VCaP (cell line): ENCODE measurements at regions not wholly inside any gene's neighbourhood (a gene's known extent, or its start where the extent isn't known, plus 50 kb on each side); places are given as distances from the start of the nearest gene placed in this dataset.

ENCODE experiments used
- H3K27ac ChIP-seq: fragments of 450-650 bp; 2 replicates; pipeline ENCODE4 v1.5.1; 2017
- CTCF ChIP-seq: fragments of 450-650 bp; conservative IDR thresholded peaks from 2 replicates; pipeline ENCODE4 v1.5.1; 2017; ENCODE audit warnings: mild to moderate bottlenecking, moderate library complexity

- no peak overlapping the region for H3K27ac ChIP-seq
- TF ChIP-seq CTCF = peak; percentile 86
Observed at GRCh38 chr2:118202707-118203303, 114.5 kb downstream of the INSIG2 start.

- TF ChIP-seq CTCF = no peak
- no peak overlapping the region for H3K27ac ChIP-seq
Observed at GRCh38 chr2:118198268-118198667, 110.0 kb downstream of the INSIG2 start.

DNA sequence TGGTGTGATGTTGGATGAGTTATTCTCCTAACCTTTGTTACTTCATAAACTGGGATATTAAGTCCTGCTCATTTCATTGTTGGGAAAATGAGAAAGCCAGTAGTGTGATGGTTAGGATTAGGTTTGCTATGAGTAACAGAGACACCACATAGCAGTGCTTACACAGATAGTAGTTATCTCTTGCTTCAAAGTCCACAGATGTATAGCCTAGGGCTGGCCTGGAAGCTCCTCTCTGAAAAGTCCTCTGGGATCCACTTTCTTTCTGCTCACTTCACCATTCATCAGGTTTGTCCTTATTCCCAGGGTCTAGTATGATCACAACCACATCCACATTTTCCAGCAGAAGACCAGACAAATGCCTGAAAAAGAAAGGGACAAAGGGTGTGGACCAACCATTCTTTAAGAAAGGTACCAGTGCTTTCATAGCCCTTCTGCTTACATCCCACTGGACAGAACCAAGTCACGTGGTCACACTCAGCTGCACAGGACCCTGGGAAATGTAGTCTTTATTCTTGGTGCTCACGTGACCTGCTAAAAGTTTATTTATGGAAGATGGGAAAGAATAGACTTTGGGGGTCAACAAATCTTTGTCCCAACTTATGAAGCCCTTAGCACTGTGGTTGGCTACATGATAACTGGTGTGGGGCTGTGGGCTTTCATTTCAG lies 108.9 kb downstream of the INSIG2 start:
- H3K27ac ChIP-seq = no peak overlapping the region
- TF ChIP-seq CTCF = no peak

- no peak overlapping the region for H3K27ac ChIP-seq
- no peak for TF ChIP-seq CTCF
Observed at GRCh38 chr2:118190474-118190873, 102.2 kb downstream of the INSIG2 start.

DNA sequence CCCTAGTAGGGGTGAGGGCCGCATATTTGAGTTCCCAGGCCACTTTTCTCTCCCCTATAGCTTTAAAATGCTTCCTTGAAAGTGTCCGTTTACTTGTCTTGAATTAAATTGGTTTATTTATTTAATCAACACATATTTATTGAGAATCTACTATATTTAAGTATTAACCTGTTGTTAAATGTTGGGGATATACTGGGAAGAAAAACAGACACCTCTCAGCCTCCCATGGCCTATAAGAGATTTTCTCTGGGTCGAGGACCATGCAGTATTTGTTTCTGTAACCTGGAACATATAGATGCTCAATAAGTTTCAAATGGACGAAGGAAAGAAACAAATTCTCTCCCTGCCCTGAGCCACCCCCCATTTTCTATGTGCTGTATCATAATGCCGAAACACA lies 98.6 kb downstream of the INSIG2 start:
- no peak for TF ChIP-seq CTCF
- H3K27ac ChIP-seq = peak overlapping the region; percentile 88

DNA sequence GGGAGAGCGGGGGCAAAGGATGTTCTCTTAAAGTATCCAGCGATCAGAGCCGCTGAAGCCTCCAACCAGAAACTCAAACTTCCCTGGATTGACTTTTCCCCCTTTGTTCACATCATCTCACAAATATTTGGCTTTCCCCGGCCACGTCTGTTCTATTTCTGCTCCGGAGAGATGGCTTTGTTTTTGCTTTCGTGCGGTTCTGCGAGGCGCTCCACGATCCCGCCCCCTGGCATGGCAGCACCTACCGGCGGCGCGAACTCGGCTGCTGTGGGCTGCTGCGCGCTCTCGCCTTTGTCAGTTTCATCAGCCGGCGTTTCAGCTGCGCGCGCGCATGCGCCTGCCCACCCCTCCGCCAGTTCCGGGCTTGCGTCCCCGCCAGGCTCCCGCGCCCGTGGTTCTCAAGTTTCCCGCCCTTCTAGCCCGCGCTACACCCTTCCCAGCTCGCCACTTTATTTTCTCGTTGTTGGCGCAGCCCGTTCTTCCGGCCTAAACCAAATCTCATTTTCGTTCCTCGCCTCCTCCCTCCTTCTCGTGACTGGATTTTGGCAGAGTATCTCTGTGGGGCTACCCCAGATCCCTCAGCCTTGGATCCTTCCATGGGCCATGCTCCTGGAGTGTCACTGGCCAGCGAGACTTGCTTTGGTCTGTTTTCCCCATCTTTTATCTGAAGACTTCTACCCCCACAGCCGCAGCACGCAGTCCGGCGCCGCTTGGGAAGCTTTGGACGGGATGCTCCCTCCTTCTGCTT lies 98.0 kb downstream of the INSIG2 start:
- H3K27ac ChIP-seq = peak overlapping the region; percentile 88
- TF ChIP-seq CTCF = no peak

DNA sequence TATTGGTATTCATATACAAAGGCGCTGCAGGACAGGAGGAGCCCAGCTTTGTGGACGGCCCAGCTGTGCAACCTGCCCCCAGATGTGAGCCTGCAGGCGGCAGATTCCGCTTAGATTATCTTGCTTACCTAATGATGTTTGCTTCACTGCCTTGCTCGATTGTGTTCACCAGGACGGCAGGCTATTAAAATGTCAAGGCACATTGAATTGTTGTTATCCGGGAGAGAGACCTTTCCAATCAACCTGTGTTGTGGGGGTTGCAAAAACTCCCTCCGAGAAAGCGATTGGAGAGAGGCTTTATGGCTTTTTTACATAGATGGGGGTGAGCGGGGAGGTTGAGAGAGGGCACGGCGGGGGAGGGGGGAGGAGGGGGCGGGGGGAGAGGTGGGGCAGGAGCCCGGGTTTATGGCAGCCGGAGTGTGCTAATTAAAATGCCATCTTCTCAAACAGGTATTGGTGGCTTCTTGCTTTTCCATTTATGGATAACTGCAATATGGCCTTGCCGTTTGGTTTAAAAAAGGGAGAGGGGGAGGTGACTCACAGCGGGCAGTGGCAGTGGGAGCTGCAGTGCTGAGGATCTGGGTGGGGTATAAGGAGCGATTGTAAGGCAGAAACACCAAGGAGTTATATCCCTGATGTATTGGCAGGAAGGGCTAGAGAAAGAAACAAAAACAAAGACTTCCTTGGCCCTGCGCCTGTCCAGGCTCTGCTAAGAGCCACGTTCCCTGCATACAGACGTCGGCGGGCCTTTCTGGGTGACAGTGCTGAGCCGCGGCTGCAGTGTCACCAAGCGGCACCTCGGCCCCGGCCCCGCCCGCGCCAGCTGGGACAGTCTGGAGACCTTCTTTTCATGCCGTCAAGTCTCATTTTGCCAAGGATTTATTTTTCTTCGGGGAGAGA lies 97.2 kb downstream of the INSIG2 start:
- peak overlapping the region; percentile 88 for H3K27ac ChIP-seq
- TF ChIP-seq CTCF = no peak
